K562 (cell line): ENCODE measurements at regions not wholly inside any gene's neighbourhood (a gene's known extent, or its start where the extent isn't known, plus 50 kb on each side); places are given as distances from the start of the nearest gene placed in this dataset.

Experiments used
- BACH1 ChIP-seq: fragments of 200-800 bp; sonication (Bioruptor generic); IDR thresholded peaks from 2 replicates; pipeline ENCODE4 v1.6.1; 2016; ENCODE audit warnings: missing genetic modification characterization, missing compliant biosample characterization
- EP300 ChIP-seq: IDR thresholded peaks from 2 replicates; pipeline ENCODE4 v1.6.1; 2012; ENCODE audit warnings: low read length, improper control_type of control experiment
- ERF ChIP-seq: fragments of 450-650 bp; formaldehyde crosslinking; IDR thresholded peaks from 2 replicates; pipeline ENCODE4 v1.4.0; 2020; ENCODE audit warnings: mild to moderate bottlenecking, mixed read lengths
- HDAC8 ChIP-seq: fragments of 450-650 bp; IDR thresholded peaks from 2 replicates; pipeline ENCODE4 v1.6.1; 2016; ENCODE audit warnings: mild to moderate bottlenecking, missing genetic modification characterization, moderate library complexity, missing compliant biosample characterization
- MAZ ChIP-seq, 2 experiments: fragments of 450-650 bp in 1 of 2; sonication (generic) in 1 of 2; formaldehyde crosslinking; IDR thresholded peaks in 1 of 2; conservative IDR thresholded peaks in 1 of 2; 2 replicates each; pipeline versions ENCODE4 v1.4.0 to v1.5.0; 2020; ENCODE audit warnings: mild to moderate bottlenecking in 1 of 2, missing genetic modification reagents in 1 of 2
- PTTG1 ChIP-seq: fragments of 450-650 bp; IDR thresholded peaks from 2 replicates; pipeline ENCODE4 v1.6.1; 2016; ENCODE audit warnings: low read depth, mild to moderate bottlenecking, missing genetic modification characterization, missing compliant biosample characterization
- ZNF644 ChIP-seq: fragments of 200-800 bp; sonication (Bioruptor generic); IDR thresholded peaks from 2 replicates; pipeline ENCODE4 v1.6.1; 2016; ENCODE audit warnings: low read depth, missing genetic modification characterization, missing compliant biosample characterization
- ZNF766 ChIP-seq: fragments of 200-800 bp; sonication (Bioruptor generic); conservative IDR thresholded peaks from 2 replicates; pipeline ENCODE4 v1.6.1; 2016; ENCODE audit warnings: missing genetic modification characterization, missing compliant biosample characterization
- ZNF79 ChIP-seq: fragments of 250-450 bp; sonication (Bioruptor Pico); IDR thresholded peaks from 2 replicates; pipeline ENCODE4 v1.4.0; 2020; ENCODE audit warnings: low read depth, mild to moderate bottlenecking, moderate library complexity
- TF ChIP-seq, protein P1 (sequence below): fragments of 200-800 bp; sonication (Bioruptor generic); IDR thresholded peaks from 2 replicates; pipeline ENCODE4 v1.6.1; 2017; ENCODE audit warnings: missing genetic modification characterization, missing compliant biosample characterization
- TF ChIP-seq, protein P2 (sequence below): sonication (generic); formaldehyde crosslinking; IDR thresholded peaks from 2 replicates; pipeline ENCODE4 v1.8.1; 2022; ENCODE audit warnings: missing genetic modification reagents
- TF ChIP-seq, protein P3 (sequence below), 3 experiments: IDR thresholded peaks in 2 of 3; conservative IDR thresholded peaks in 1 of 3; 2 replicates each; pipeline ENCODE4 v1.5.1; 2011 to 2012; ENCODE audit warnings: low read length in 3 of 3, mild to moderate bottlenecking in 3 of 3, control low read depth in 2 of 3, improper control_type of control experiment in 1 of 3, inconsistent platforms in 1 of 3, low read depth in 1 of 3, mixed read lengths in 1 of 3, moderate library complexity in 1 of 3; ENCODE audit not compliant: insufficient read depth in 2 of 3
- TF ChIP-seq, protein P4 (sequence below): fragments of 450-650 bp; IDR thresholded peaks from 2 replicates; pipeline ENCODE4 v1.6.1; 2016; ENCODE audit warnings: missing biosample characterization, missing genetic modification characterization
- TF ChIP-seq, protein P5 (sequence below): fragments of 250-450 bp; sonication (Bioruptor Pico); IDR thresholded peaks from 2 replicates; pipeline ENCODE4 v1.8.0; 2022; ENCODE audit warnings: moderate library complexity, mild to moderate bottlenecking, inconsistent platforms

DNA sequence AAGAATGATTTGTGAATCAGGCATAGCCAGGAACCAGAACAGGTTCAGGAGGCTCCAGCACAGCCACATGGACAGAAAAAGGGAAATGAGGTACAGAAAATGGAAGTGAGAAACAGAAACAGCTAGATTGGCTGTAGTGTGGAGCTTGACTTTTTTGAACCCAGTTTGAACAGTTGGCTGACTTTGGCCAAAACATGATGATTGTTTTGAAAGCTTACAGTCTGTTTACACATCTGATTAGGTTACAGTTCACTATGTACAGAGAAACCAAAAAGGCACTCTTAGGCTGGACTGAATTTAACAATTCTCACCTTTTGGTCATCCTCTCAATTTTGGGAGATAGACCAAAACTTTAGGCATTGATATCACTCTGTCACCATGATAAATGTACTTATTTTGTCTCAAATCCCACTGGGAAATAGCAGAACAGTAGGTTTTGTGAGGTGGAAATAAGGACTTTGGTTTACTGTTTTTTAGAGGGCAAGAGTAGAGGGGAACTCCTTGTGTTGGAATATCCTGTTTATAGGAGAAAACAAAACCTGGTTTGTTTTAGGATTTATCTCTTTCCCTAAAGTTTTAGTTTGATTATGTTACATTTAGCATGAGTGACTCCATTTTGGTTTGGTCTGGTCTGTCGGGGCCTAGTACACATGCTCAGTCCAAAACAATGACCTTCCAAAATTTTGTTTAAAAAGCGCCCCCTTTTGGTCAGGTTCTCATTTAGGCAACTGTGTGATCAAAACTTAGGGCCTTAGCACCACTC, 123.1 kb downstream of the OLIG3 start (continued):
- TF ChIP-seq, protein P1, sequence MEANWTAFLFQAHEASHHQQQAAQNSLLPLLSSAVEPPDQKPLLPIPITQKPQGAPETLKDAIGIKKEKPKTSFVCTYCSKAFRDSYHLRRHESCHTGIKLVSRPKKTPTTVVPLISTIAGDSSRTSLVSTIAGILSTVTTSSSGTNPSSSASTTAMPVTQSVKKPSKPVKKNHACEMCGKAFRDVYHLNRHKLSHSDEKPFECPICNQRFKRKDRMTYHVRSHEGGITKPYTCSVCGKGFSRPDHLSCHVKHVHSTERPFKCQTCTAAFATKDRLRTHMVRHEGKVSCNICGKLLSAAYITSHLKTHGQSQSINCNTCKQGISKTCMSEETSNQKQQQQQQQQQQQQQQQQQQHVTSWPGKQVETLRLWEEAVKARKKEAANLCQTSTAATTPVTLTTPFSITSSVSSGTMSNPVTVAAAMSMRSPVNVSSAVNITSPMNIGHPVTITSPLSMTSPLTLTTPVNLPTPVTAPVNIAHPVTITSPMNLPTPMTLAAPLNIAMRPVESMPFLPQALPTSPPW (CRISPR knock-in tag) = 0 out of 2 replicates have a peak, but pooled peaks have one; percentile 19
- TF ChIP-seq, protein P2, sequence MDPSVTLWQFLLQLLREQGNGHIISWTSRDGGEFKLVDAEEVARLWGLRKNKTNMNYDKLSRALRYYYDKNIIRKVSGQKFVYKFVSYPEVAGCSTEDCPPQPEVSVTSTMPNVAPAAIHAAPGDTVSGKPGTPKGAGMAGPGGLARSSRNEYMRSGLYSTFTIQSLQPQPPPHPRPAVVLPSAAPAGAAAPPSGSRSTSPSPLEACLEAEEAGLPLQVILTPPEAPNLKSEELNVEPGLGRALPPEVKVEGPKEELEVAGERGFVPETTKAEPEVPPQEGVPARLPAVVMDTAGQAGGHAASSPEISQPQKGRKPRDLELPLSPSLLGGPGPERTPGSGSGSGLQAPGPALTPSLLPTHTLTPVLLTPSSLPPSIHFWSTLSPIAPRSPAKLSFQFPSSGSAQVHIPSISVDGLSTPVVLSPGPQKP = no peak
- TF ChIP-seq HDAC8 (tag) (peak; percentile 96), PTTG1 (tag) (peak; percentile 89), MAZ (CRISPR knock-in tag; conservative IDR thresholded peaks at IDR 0.05 in 1 of 2, IDR thresholded peaks at IDR 0.05 in 1 of 2) (0 out of 4 replicates have a peak, but pooled peaks of 1 of the 2 experiments have one; percentile 38), ZNF644 (tag) (peak; percentile 91), ZNF79 (CRISPR knock-in tag) (peak; percentile 51; the same call in 1 of the 2 replicates), BACH1 (tag) (peak; percentile 84), EP300 (no peak), ZNF766 (peak; percentile 90), ERF (CRISPR knock-in tag) (peak; percentile 82)
- TF ChIP-seq, protein P3, sequence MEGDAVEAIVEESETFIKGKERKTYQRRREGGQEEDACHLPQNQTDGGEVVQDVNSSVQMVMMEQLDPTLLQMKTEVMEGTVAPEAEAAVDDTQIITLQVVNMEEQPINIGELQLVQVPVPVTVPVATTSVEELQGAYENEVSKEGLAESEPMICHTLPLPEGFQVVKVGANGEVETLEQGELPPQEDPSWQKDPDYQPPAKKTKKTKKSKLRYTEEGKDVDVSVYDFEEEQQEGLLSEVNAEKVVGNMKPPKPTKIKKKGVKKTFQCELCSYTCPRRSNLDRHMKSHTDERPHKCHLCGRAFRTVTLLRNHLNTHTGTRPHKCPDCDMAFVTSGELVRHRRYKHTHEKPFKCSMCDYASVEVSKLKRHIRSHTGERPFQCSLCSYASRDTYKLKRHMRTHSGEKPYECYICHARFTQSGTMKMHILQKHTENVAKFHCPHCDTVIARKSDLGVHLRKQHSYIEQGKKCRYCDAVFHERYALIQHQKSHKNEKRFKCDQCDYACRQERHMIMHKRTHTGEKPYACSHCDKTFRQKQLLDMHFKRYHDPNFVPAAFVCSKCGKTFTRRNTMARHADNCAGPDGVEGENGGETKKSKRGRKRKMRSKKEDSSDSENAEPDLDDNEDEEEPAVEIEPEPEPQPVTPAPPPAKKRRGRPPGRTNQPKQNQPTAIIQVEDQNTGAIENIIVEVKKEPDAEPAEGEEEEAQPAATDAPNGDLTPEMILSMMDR (IDR thresholded peaks at IDR 0.05 in 2 of 3, conservative IDR thresholded peaks at IDR 0.05 in 1 of 3; ENCODE audit: insufficient read depth in 2 of 3, low read depth in 1 of 3, low read length in 3 of 3) = peak in 2 of 3 experiments; percentile 39 to 46; a peak in 3 of 6 replicates
- TF ChIP-seq, protein P4, sequence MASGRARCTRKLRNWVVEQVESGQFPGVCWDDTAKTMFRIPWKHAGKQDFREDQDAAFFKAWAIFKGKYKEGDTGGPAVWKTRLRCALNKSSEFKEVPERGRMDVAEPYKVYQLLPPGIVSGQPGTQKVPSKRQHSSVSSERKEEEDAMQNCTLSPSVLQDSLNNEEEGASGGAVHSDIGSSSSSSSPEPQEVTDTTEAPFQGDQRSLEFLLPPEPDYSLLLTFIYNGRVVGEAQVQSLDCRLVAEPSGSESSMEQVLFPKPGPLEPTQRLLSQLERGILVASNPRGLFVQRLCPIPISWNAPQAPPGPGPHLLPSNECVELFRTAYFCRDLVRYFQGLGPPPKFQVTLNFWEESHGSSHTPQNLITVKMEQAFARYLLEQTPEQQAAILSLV (tag) = peak; percentile 92
- TF ChIP-seq, protein P5, sequence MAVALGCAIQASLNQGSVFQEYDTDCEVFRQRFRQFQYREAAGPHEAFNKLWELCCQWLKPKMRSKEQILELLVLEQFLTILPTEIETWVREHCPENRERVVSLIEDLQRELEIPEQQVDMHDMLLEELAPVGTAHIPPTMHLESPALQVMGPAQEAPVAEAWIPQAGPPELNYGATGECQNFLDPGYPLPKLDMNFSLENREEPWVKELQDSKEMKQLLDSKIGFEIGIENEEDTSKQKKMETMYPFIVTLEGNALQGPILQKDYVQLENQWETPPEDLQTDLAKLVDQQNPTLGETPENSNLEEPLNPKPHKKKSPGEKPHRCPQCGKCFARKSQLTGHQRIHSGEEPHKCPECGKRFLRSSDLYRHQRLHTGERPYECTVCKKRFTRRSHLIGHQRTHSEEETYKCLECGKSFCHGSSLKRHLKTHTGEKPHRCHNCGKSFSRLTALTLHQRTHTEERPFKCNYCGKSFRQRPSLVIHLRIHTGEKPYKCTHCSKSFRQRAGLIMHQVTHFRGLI (CRISPR knock-in tag) = peak; percentile 81; the same call in 1 of the 2 replicates
